Stimulated activated CD8-positive, alpha-beta memory T cell treated with anti-CD3 and anti-CD28 coated beads, Interleukin-12 subunit alpha, Interleukin-12 subunit beta, amount 100 ng/mL, for 24 hours (primary cell): ENCODE measurements at regions not wholly inside any gene's neighbourhood (a gene's known extent, or its start where the extent isn't known, plus 50 kb on each side); places are given as distances from the start of the nearest gene placed in this dataset.

Experiments used
- DNase-seq: peaks from one replicate; pipeline ENCODE4 v3.0.0-alpha.2; 2020; ENCODE audit errors: extremely low read depth

GRCh38 chr14:65186951-65187350 lies 84.6 kb upstream of the MAX start:
- DNase-seq, result no peak

- no peak for DNase-seq
Observed at GRCh38 chr14:65187421-65188049, 85.2 kb upstream of the MAX start.

GRCh38 chr14:65190312-65190711 lies 88.0 kb upstream of the MAX start:
- no peak for DNase-seq

- no peak for DNase-seq
Observed at GRCh38 chr14:65191716-65192115, 89.4 kb upstream of the MAX start.

GRCh38 chr14:65192686-65193085 lies 90.4 kb upstream of the MAX start:
- DNase-seq, result no peak

- no peak for DNase-seq
Observed at GRCh38 chr14:65193916-65194590, 91.7 kb upstream of the MAX start.

GRCh38 chr14:65195042-65195719 lies 92.9 kb upstream of the MAX start:
- no peak for DNase-seq

GRCh38 chr14:65198346-65198745 lies 96.0 kb upstream of the MAX start:
- DNase-seq, result no peak

GRCh38 chr14:65200454-65200853 lies 98.1 kb upstream of the MAX start:
- no peak for DNase-seq

- DNase-seq, result no peak
Observed at GRCh38 chr14:65203574-65203973, 101.3 kb upstream of the MAX start.

GRCh38 chr14:65204056-65204455 lies 101.7 kb upstream of the MAX start:
- DNase-seq, result no peak

GRCh38 chr14:65206078-65206447 lies 103.7 kb upstream of the MAX start:
- DNase-seq, result no peak

- DNase-seq, result no peak
Observed at GRCh38 chr14:65206448-65207096, 104.3 kb upstream of the MAX start.

- no peak for DNase-seq
Observed at GRCh38 chr14:65208548-65208947, 106.2 kb upstream of the MAX start.

- no peak for DNase-seq
Observed at GRCh38 chr14:65210118-65210821, 108.0 kb upstream of the MAX start.

GRCh38 chr14:65210822-65211182 lies 108.5 kb upstream of the MAX start:
- DNase-seq, result no peak

- no peak for DNase-seq
Observed at GRCh38 chr14:65211341-65211987, 109.1 kb upstream of the MAX start.

- DNase-seq, result no peak
Observed at GRCh38 chr14:65213316-65213715, 111.0 kb upstream of the MAX start.

- no peak for DNase-seq
Observed at GRCh38 chr14:65214741-65215140, 112.4 kb upstream of the MAX start.

GRCh38 chr14:65219353-65219752 lies 117.0 kb upstream of the MAX start:
- DNase-seq, result no peak

- no peak for DNase-seq
Observed at GRCh38 chr14:65222440-65222858, 120.1 kb upstream of the MAX start.

GRCh38 chr14:65223636-65224035 lies 121.3 kb upstream of the MAX start:
- DNase-seq, result no peak
